HepG2 (cell line): ENCODE measurements at regions not wholly inside any gene's neighbourhood (a gene's known extent, or its start where the extent isn't known, plus 50 kb on each side); places are given as distances from the start of the nearest gene placed in this dataset.
A peak's percentile ranks its signal among the peaks of the same experiment; 100 is the strongest.

Source experiments
- ATAC-seq: fragments of 200-7000 bp; cut with Tn5 transposase; 3 replicates; pipeline ENCODE4 v1.9.1; 2020; ENCODE audit warnings: mild to moderate bottlenecking, moderate library complexity
- BruUV-seq: library from RNA; stranded (reverse); fragments of 400-500 nt; replicated peaks from 2 replicates; lab custom pipeline; 2021; lab: Mats Ljungman, UMichigan
- CTCF ChIA-PET: fragments of 300-600 bp; formaldehyde crosslinking; extraction: SDS; loops from one replicate; lab custom pipeline; 2021; ENCODE audit warnings: low total read pairs, inconsistent platforms, low intra/inter-chr PET ratio; lab: Yijun Ruan, JAX
- POLR2A ChIA-PET: fragments of 350-600 bp; sonication (Branson Sonifier 250); formaldehyde crosslinking; loops from one replicate; lab custom pipeline; 2020; ENCODE audit warnings: antibody characterized with exemption, inconsistent platforms; lab: Yijun Ruan, JAX
- DNase-seq: peaks from one replicate; pipeline ENCODE4 v3.0.0-alpha.2; 2015; ENCODE audit warnings: low spot score
- FAIRE-seq: peaks from 3 replicates; lab custom pipeline; 2011; peaks lifted over from hg19 to GRCh38; lab: Jason Lieb, UNC
- H2AFZ ChIP-seq: one replicate; pipeline ENCODE4 v1.6.1; 2011; ENCODE audit warnings: low read length, inconsistent platforms
- H3K27ac ChIP-seq: fragments of 300-600 bp; 3 replicates; pipeline ENCODE4 v1.8.0; 2011; ENCODE audit warnings: mixed run types, mild to moderate bottlenecking, mixed read lengths, low read length, inconsistent platforms; ENCODE audit not compliant: insufficient read depth; ENCODE audit errors: extremely low read length
- H3K27me3 ChIP-seq, 2 experiments: fragments of 200-600 bp in 1 of 2; 2 replicates in 1 of 2; 3 replicates in 1 of 2; pipeline versions ENCODE4 v1.6.0 to v1.8.0; 2011; ENCODE audit warnings: low read length in 2 of 2, mild to moderate bottlenecking in 2 of 2, moderate library complexity in 2 of 2, inconsistent platforms in 1 of 2; ENCODE audit not compliant: insufficient read depth in 2 of 2, control insufficient read depth in 1 of 2
- H3K36me3 ChIP-seq, 2 experiments: fragments of 200-600 bp in 1 of 2; replicated peaks in 1 of 2; 2 replicates in 1 of 2; 3 replicates in 1 of 2; pipeline versions ENCODE4 v1.5.1 to v1.8.0; 2011; ENCODE audit warnings: low read length in 2 of 2, inconsistent platforms in 1 of 2; ENCODE audit not compliant: insufficient read depth in 2 of 2, control insufficient read depth in 1 of 2
- H3K4me1 ChIP-seq: 2 replicates; pipeline ENCODE4 v1.5.1; 2012; ENCODE audit warnings: low read length, inconsistent platforms; ENCODE audit not compliant: insufficient read depth
- H3K4me2 ChIP-seq: 2 replicates; pipeline ENCODE4 v1.6.0; 2011; ENCODE audit warnings: low read depth, low read length, inconsistent platforms
- H3K4me3 ChIP-seq, 3 experiments: fragments of 200-600 bp in 1 of 3; sonication (generic), shearing (Covaris generic) in 1 of 3; replicated peaks in 1 of 3; 2 replicates each; pipeline ENCODE4 v1.5.1; 2011 to 2016; ENCODE audit warnings: low read length in 3 of 3, inconsistent platforms in 2 of 3, low read depth in 2 of 3, mild to moderate bottlenecking in 2 of 3, control low read depth in 1 of 3, mixed read lengths in 1 of 3; ENCODE audit not compliant: insufficient read depth in 1 of 3
- H3K79me2 ChIP-seq: one replicate; pipeline ENCODE4 v1.6.1; 2011; ENCODE audit warnings: low read length, inconsistent platforms; ENCODE audit not compliant: insufficient read depth
- H3K9ac ChIP-seq: 2 replicates; pipeline ENCODE4 v1.6.0; 2011; ENCODE audit warnings: mild to moderate bottlenecking, low read depth, low read length, inconsistent platforms; ENCODE audit not compliant: insufficient read depth
- H3K9me3 ChIP-seq: 2 replicates; pipeline ENCODE4 v1.5.1; 2012; ENCODE audit warnings: mild to moderate bottlenecking, low read length
- H4K20me1 ChIP-seq: 2 replicates; pipeline ENCODE4 v1.6.0; 2011; ENCODE audit warnings: inconsistent platforms, mild to moderate bottlenecking, low read length, moderate library complexity; ENCODE audit not compliant: insufficient read depth
- ATRX ChIP-seq: sonication (generic); formaldehyde crosslinking; IDR thresholded peaks from 2 replicates; pipeline ENCODE4 v1.4.0; 2020; ENCODE audit warnings: missing genetic modification reagents, borderline replicate concordance
- MNT ChIP-seq: fragments of 450-650 bp; IDR thresholded peaks from 2 replicates; pipeline ENCODE4 v1.6.1; 2016
- REST ChIP-seq, 2 experiments: IDR thresholded peaks; 2 replicates each; pipeline ENCODE4 v1.6.1; 2011 to 2012; ENCODE audit warnings: low read length in 2 of 2, borderline replicate concordance in 1 of 2, low read depth in 1 of 2, mild to moderate bottlenecking in 1 of 2, moderate library complexity in 1 of 2
- ZHX2 ChIP-seq, 2 experiments: sonication (generic) in 1 of 2; formaldehyde crosslinking in 1 of 2; IDR thresholded peaks; 2 replicates each; pipeline versions ENCODE4 v1.6.1 to v1.9.0; 2014 to 2022; ENCODE audit warnings: antibody characterized with exemption in 1 of 2, borderline replicate concordance in 1 of 2, inconsistent platforms in 1 of 2, low read depth in 1 of 2, missing genetic modification reagents in 1 of 2
- ZNF281 ChIP-seq: sonication (generic); formaldehyde crosslinking; IDR thresholded peaks from 2 replicates; pipeline ENCODE4 v1.4.0; 2020; ENCODE audit warnings: missing genetic modification reagents, borderline replicate concordance
- WGBS: methylation state at CpG from one replicate; pipeline ENCODE4 v1.1.6; 2017; ENCODE audit warnings: low lambda C conversion rate; 5-methylcytosine and 5-hydroxymethylcytosine counted together
- in situ Hi-C: cut with HindIII; loops from 2 replicates; pipeline ENCODE4 v1.10.0; 2017; ENCODE audit warnings: low pct_unique_long_range_greater_than_20kb; ENCODE audit not compliant: extremely low pct_ligation_motif_present
- intact Hi-C: fragments of 100-400 bp; cut with micrococcal nuclease; formaldehyde crosslinking; loops from one replicate; pipeline ENCODE4 v1.10.0; 2022; ENCODE audit not compliant: unreplicated experiment

- WGBS = 0% methylated on average over 1 of the region's 6 CpGs
- CTCF ChIA-PET = no interaction called here
- H3K36me3 ChIP-seq = no peaks in the 10 kb centered on the region
- intact Hi-C loops = no loop called here
- H3K79me2 ChIP-seq = no peaks in the 10 kb centered on the region
- TF ChIP-seq ATRX (CRISPR knock-in tag) (no peak), REST (IDR thresholded peaks at IDR 0.05; ENCODE audit: borderline replicate concordance in 1 of 2, low read depth in 1 of 2, low read length in 2 of 2) (no peak), MNT (0 out of 2 replicates have a peak, but pooled peaks have one; percentile 8), ZHX2 (IDR thresholded peaks at IDR 0.05; ENCODE audit: low read depth) (no peak), ZHX2 (CRISPR knock-in tag; IDR thresholded peaks at IDR 0.05; ENCODE audit: borderline replicate concordance) (no peak), ZNF281 (CRISPR knock-in tag) (no peak)
- POLR2A ChIA-PET = no interaction called here
- H3K27ac ChIP-seq = no peak overlapping the region
- no peak for DNase-seq
- no peaks in the 10 kb centered on the region for H4K20me1 ChIP-seq
- in situ Hi-C loops = no loop called here
- no peaks in the 10 kb centered on the region for H3K9me3 ChIP-seq
- no peak for ATAC-seq
- no peak overlapping the region for H3K9ac ChIP-seq
- BruUV-seq = no TSS peak
- no peak for FAIRE-seq
- H3K4me1 ChIP-seq = no peaks in the 10 kb centered on the region
- H3K27me3 ChIP-seq = peaks cover 0 to 20% of the 10 kb centered on the region in 2 experiments; a peak in 4 of 5 replicates
- no peak overlapping the region for H3K4me2 ChIP-seq
- no peak overlapping the region for H2AFZ ChIP-seq
- H3K4me3 ChIP-seq = no peak overlapping the region
Observed at GRCh38 chr12:115577401-115577800, 700.1 kb downstream of the MED13L start.
